NCI-H2081 treated with DMSO at 0.1 percent for 48 hours (cell line): ENCODE measurements at regions not wholly inside any gene's neighbourhood (a gene's known extent, or its start where the extent isn't known, plus 50 kb on each side); places are given as distances from the start of the nearest gene placed in this dataset.

Experiments used
- DNase-seq: peaks from one replicate; lab custom pipeline; 2025; lab: John Stamatoyannopoulos, UW

DNA sequence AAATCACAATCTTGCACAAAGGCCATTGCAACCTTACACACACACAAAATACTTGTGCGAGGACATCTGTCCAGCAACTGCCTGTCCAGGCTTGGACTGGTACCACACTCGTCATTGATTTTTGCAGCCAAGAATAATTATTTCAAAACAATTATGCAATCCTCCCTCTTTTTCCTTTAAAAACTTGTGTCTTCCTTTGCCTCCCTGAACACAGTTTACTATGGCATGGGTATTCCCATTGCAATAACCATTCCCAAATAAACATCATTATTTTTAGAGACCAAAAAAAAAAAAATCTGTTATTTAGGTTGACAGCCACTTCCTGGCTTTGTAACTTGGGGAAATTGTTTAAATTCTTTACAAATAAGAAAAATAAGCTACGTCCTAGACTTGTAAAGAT is 54.0 kb downstream of the C11orf91 start:
- DNase-seq, result no peak

DNA sequence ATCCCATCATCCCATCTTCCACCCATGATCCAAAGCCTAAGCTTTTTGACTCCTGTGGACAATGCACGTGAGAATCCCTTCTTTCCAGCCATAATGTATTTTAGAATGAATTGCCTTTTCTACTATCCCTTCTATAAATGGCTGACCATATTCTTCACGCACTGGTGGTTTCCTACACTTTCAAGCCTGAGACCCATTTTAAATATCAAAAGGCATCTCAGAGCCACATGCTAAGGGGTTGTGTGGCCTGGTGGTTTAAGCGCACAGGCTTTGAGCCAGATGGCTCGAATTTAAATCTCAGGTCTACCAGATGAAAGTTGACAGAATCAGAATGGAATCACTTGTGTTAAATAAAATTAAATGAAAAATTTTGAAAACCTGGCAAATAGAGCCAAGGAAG is 54.5 kb downstream of the C11orf91 start:
- DNase-seq, result no peak

DNA sequence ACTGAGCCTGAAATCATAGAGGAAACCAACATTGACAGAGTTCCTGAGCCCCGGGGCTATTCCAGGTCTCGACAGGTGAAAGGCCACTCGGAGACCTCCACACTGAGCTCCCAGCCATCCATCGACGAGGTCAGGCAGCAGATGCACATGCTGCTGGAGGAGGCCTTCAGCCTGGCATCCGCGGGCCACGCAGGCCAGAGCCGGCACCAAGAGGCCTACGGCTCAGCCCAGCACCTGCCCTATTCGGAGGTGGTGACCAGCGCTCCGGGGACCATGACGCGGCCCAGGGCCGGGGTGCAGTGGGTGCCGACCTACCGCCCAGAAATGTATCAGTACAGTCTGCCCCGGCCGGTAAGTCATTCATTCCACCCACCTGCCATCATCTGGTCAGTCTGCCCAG is 54.9 kb downstream of the C11orf91 start:
- DNase-seq, result no peak

DNA sequence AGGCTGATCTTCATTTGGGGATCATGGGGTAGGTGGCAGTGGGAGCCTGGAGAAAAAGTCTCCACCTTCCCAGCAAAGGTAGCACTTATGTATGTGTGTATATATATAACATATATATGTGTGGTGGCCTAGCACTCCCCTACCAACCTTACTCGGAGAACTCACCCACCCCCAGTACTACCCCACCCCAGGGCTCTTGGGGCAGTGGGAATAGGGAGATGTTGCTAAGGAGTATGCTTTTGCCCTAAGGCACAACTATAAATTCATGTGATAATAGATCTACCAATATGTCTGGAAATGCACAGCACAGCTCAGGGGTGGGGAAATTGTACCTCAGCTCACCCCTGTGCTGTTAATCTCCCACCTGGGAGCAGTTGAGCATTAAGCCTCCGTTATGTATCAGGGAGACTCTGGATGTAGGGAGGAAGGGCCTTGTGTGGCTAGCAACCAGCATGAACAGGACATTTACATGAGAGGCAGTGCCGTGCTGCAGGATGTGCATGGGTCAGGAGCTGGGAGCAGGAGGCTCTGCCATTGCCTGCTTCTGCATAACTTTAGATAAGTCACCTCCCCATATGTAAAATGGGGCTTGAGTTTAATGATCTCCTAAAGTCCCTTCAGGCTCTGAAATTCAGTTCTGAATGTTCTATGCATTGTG is 57.3 kb downstream of the C11orf91 start:
- no peak for DNase-seq

DNA sequence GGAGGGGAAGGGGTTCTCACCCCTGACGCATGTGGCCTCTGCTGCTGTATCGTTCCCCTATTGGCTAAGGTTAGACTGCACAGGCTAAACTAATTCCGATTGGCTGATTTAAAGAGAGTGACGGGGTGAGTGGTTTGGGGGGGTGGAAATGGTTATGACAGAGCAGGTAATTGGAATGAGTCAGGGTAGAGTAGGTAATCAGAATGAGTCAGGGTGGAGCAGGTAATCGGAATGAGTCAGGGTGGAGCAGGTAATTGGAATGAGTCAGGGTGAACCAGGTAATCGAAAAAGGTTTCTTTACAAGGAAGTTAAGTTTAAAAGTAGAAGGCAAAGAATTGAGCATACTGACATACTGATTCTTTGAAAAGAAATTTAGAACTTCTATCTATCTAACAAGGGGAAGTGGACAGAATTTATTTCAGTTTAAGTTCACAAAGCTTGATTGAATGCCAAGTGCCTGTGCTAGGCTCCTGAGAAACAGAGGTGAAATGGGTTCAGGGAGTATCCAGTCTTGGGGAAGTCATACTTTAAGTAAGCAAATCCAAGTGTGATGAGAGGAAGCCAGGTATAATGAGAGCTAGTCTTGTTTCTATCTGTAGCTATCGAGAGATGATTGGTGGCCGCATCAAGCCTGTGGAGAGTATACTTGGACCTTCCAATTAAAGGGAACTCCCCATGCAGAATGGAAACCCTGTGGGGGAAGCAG is 58.0 kb downstream of the C11orf91 start:
- no peak for DNase-seq

DNA sequence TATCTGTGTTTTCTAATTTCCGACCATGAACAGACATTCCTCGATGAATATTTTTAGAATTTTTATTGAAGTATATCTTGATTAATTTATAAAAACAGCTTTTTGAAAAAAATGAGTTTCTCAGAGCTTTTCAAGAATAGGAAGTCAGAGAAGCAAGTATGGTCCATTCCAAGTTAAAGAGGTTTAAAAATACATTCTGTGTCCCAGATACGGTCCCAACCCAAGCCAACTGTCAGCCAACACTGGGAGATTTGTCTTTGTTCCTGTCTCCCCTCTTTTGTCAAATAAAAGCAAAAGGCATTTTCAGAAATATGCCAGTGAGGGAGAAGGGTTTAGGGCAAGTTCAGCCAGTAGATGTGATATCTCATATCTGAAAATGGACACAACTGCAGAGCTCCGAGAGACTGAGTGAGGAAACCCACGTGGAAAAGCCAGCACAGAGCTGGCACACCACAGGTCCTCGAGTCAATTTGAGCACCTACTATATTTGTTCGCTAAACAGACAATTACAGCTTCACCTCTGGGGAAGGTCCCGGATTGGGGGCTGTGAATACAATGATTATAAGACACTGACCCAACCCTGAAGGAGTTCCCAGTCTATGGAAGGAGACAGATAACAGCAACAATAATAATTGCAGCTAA is 59.8 kb downstream of the C11orf91 start:
- no peak for DNase-seq

DNA sequence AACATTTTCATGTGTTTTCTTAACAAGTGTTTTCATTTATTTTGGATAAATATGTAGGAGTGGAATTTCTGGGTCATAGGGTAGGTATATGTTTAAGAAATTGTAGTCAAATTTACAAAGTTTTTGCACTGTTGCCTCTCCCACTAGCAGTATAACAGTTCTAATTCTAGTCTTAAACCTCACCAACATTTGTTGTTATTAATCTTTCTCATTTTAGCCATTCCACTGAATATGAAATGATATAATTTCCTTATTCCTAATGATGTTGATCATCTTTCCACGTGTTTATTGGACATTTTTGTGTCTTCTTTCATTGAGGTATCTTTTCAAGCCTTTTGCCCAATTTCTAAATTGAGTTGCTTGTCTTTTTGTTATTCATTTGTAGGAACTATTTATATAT is 62.0 kb downstream of the C11orf91 start:
- DNase-seq, result no peak

DNA sequence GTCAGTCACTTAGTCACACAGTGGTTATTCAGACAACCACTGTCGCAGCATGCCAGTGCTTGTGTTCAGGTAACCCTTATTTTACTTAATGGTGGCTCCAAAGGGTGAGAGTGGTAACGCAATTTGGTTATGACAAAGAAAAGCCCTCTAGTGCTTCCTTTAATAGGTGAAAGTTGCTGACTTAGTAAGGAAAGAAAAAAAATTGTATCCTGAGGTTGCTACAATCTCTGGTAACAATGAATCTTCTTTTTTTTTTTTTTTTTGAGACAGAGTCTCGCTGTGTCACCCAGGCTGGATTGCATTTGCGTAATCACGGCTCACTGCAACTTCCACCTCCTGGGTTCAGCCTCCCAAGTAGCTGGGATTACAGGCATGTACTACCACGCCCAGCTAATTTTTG is 64.5 kb downstream of the C11orf91 start:
- DNase-seq, result no peak

DNA sequence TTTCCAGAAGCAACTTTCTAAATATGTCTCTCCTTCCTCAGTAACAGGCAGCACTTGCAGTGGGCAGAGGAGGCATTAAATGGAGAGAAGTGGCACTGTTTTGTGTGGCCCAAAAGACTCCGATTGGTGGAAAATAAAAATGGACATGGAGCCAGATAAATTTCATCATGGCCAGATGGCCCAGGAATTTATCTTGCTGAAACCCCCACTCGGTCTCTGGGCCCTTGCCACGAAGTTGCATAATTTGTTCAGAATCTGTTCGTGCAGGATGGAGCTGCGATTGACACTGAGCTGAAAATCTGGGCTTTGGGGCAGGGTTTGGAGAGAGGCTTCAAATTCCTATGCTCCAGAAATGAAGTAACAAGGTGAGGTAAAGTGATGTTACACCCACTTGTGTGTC is 65.5 kb downstream of the C11orf91 start:
- DNase-seq, result no peak

DNA sequence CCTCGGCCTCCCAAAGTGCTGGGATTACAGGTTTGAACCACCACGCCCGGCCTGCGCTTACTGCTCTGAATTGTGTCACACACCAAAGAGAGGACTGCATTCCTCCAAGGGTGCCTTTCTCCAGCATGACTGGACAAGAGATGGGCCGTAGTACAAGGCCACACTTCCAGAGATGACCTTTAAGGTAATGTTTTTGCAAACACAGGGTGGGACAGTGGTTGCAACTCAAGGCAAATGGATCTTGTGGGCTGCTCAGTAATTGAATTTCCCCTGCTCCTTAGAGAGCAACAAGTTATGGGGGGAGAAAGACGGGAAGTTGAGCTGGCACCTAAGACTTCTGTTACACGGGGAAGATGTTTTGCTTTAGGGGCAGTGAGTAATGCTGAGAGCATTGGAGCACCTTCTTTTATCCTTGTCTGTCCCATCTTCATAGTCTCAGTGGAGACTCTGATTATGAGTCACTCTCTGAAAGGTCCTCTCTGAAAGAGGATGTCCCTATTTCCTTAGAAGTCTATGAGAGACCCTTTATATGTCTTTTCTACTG is 66.3 kb downstream of the C11orf91 start:
- no peak for DNase-seq

DNA sequence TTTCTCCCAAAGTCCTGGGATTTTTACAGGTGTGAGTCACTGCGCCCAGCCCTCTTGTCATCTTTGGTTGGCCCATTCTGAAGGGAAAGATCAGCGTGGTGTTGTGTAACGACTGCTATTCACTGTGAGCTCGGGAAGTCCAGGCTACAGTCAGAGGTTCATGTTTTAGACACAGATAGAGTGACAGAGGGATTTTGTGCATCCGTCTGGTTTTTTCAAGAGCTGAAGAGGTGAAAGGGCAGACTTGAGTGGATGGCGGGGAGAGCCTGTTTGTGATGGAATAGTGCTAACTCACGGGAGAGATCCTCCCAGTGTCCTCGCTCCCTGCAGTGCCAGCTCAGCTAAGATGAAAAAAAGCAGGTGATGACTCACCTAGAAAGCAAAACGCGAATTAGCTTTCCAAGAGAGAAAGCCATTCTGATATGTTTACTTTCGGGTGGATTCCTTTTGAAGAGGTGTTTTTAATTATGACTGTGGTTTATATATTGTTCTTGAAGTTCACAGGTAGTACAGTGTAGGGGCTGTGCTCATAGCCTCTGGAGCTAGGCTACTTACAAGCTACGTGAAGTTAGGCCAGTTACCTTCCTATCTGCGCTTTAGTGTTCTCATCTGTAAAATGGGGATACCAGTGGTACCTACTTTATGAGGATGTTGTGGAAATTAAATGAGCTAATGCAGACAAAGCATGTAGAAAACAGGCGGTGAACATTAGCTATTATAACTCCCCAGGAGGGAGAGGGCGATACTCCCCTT is 67.2 kb downstream of the C11orf91 start:
- peak; percentile 7 for DNase-seq

DNA sequence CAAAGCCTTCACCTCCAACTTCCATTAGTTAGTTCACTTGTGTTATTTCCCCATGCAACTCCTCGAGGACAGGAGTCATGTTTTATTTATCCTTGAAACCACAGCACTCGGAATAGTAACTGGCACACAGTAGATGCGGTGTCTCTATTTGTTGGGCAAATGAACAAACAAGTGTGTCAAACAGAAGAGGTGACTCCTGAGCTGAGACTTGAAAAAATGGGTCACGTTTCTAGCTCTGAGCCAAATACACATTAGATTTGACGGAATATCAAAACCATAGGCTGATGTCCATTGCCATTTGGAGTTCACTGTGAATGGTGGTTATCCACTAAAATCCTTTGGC is 68.9 kb downstream of the C11orf91 start:
- DNase-seq, result no peak

DNA sequence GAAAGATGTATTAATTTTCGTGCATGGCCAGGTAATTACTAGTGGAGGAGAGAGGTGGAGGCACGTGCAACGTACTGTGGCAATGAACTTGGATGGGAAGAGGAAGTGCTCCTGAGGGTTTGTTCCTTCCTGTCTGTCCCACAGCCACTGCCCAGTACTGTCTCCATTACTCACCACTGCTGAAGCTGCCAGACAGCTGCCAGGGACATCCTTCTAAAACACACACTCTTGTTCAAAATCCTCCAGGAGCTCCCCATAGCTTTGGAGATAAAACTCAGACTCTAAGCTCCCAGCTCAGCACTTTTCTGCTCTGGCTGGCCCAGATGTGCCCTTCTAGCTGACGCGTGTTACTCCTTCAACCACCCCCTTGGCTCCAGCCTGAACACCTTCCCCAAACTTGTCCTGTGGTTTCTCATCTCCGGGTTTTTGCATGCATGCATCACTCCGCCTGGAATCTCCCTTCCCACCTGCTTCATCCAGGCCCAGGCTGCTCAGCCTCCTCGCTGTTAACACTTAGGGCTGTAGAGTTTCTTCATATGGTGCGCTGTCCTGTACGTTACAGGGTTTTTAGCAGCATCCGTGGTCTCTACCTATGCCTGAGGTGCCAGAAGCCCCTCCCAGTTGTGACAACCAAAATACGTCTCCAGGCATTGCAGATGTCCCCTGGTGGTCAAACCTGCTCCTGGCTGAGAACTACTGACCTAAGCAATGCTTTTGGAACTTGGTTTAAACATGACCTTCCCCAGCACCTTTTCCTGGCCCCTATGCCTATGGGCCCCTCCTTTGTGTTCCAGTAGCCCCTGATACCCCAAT is 69.5 kb downstream of the C11orf91 start:
- DNase-seq, result no peak

DNA sequence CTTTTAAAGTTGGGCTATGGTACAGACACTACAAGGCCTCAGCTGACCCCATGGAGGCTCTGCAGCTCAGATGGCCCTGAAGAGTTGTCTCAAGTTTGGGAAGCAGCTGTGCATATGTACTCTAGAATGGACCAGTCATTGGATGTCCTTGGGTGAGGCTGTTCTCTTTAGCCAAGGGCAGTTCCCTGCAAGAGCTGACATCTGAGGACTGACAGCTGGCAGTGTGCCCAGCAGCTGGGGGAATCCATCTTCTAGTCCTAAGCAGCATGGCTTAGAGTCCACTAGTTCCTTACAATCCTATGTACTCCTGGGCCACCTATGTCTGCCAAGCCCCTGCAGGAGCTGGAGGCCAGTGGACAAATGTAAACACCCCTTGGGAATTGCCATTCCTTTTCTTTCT is 76.5 kb downstream of the C11orf91 start:
- no peak for DNase-seq

DNA sequence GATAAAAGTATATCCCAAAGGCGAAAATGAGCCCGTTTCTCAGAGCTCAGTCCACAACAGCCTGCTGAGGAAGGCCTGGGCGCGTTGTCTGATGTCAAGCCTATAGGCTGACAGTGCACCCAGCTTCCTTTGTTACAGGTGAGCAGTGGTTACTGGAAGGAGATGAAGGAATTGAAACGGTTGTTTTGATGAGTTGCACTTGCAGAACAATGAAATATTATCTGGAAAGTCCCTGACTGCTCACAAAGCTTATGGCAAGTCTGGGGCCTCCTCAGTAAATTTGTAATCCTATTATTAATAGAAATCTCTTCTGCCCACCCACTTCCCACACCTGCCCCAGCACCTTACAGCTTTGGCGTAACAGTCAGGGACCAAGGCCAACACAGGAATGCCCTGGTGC is 77.8 kb downstream of the C11orf91 start:
- DNase-seq, result no peak

DNA sequence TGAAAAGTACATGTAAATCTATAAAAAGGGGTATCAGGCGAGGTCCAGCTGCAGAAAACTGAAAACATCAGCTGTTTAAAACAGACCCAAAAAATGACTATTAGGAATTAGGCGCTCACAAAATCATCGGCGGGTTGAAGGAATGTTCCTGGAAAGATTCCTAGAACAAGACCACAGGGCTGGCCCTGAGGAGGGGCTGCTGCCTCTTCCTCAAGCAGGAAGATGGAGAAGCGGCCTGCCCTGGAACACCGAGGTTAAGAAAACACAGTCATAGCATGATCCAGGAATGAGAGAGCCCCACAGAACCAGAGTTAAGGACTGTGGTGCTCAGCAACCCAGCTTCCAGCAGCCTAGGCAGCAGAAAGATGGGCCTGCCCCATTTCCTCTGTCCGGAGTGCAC is 78.4 kb downstream of the C11orf91 start:
- no peak for DNase-seq

DNA sequence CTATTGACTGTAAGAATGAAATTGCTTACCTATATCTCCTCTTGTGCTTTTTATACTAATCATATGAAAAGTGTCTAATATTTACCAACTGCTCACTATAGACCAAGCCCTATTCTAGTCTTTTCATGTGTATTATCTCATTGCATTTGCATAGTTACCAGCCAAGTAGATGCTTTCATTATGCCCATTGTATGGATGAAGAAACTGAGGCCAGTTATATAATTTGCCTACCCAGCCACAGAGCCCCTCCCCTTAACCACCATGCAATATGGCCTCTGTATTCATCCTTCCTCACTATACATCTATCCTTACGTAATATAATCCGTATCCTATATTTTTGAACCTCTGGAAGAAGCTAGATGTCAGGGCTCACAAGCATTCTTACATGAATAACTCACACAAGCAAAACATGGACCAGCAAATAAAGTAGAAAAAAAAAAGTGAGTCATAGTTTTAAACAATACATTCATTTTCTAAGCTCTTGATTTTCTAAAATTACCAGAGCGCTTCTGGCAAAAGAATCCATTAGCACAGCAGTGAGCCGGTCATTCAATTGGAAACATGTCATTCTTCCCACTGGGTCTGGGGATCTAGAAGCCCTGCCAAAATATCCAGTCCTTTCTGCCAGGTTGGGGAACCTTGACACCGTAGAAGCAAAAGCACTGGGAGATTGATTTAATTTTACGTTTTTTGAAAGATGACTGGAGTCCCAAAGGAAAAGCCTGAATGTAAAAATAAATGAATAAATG is 80.0 kb downstream of the C11orf91 start:
- DNase-seq, result peak; percentile 24

DNA sequence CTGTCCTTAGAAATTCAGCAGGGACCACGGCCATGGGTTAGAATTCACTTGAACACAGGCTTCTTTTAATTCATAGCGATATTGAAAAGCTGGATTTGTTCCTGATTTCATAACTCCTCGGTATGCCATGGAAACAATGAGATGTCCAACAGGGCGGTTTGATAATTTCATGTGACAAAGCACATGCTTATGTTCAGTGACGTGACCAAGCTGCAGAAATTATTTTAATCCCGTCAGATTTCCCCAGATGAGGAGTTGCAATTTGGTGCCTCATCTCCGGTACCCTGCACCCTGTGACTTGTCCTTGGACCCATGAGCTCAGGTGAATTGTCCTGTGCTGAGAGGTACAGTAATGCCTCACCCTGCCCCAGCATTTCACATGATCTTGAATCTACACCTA is 81.7 kb downstream of the C11orf91 start:
- no peak for DNase-seq

DNA sequence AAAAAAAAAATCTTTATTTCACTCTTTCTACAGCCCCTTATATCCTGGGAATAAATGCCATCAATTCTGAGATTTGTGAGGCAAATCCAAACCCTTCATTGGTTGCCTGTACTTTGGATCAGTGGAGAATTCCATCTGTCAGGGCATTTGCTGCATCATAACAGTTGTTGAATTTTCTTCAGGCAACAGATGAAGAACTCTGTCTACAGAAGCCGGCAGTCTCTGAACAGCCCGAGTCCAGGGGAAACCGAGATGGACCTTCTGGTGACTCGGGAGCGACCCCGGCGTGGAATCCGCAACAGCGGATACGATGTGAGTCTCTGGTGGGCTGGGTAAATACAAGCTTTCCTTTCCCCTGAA is 82.3 kb downstream of the C11orf91 start:
- DNase-seq, result no peak

DNA sequence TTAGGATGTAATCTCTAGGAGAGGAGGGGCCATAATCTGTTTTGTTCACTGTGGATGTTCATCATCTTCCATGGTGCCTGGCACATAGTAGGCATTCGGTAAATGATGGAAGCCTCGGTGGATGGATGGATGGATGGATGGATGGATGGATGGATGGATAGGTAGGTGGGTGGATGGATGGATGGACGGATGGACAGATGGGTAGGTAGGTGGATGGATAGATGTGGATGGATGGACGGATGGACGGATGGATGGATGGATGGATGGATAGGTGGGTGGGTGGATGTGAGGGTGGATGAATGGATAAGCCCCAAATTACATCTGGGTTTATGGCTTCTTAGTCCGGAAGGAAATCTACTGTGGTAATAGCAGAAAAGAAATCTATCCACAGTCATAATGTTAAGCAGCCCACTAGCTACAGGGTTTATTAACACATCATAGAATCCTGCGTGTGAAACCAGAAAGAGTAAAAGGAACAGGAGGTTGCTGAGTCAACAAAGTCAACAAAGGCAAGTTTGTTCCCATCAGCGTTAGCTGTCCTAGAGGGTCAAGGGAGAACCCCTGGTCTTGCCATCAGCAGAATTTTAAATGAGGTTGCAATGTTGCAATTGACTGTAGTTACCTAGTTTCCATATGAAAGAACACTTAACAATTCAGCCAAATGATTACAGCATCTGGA is 82.8 kb downstream of the C11orf91 start:
- no peak for DNase-seq

DNA sequence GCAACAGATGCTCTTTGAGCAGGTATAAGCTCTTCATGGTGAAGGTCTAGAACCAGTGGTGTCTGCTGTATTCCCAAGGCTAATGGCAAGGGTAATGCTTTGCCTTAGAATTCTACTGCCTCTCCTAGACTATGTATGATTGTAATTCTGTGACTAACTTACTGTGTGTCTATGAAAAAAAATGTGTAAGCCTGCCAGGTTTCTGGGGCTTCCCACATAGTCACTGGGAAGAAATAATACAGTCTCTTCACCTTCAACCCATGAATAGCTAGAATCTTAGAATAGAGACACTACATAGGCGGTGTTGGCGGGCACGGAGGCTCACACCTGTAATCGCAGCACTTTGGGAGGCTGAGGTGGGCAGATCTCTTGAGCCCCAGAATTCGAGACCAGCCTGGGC is 84.1 kb downstream of the C11orf91 start:
- DNase-seq, result no peak
